ENCODE measurements at regions not wholly inside any gene's neighbourhood (a gene's known extent, or its start where the extent isn't known, plus 50 kb on each side); places are given as distances from the start of the nearest gene placed in this dataset.

- peaks cover 5% of the 10 kb centered on the region for H3K9me3 ChIP-seq (ENCODE audit: low read depth)
- no peak overlapping the region for H3K4me2 ChIP-seq
- no peaks in the 10 kb centered on the region for H3K4me1 ChIP-seq
- DNase-seq (ENCODE audit: low spot score), result no peak
- Mint-ChIP-seq H3K36me3 (no peaks in the 10 kb centered on the region), H3K27me3 (ENCODE audit: insufficient read depth, low read depth) (peaks cover 2% of the 10 kb centered on the region), H3K9me3 (peaks cover 3% of the 10 kb centered on the region), H3K4me3 (no peak overlapping the region), H3K4me1 (no peaks in the 10 kb centered on the region), H3K27ac (no peak overlapping the region)
- no peak overlapping the region for H2AFZ ChIP-seq (replicated peaks)
- no peak overlapping the region for H3K9ac ChIP-seq
- no peaks in the 10 kb centered on the region for H4K20me1 ChIP-seq (ENCODE audit: low read depth)
- no peaks in the 10 kb centered on the region for H3K79me2 ChIP-seq (ENCODE audit: low read depth)
- H3F3A ChIP-seq (ENCODE audit: low read depth), result no peaks in the 10 kb centered on the region
- H3K4me3 ChIP-seq, result no peak overlapping the region
- TF ChIP-seq EZH2phosphoT487 (IDR thresholded peaks at IDR 0.05), result no peak
- no peak for TF ChIP-seq CTCF (IDR thresholded peaks at IDR 0.05)
- TF ChIP-seq EZH2 (IDR thresholded peaks at IDR 0.05), result no peak
- H3K36me3 ChIP-seq, result no peaks in the 10 kb centered on the region
- H3K27me3 ChIP-seq, result no peaks in the 10 kb centered on the region
- no peak overlapping the region for H3K27ac ChIP-seq
These were observed 549.4 kb downstream of the COL12A1 start for GRCh38 chr6:74656453-74656852.

- no peaks in the 10 kb centered on the region for H3K36me3 ChIP-seq
- H3K79me2 ChIP-seq (ENCODE audit: low read depth), result no peaks in the 10 kb centered on the region
- no peaks in the 10 kb centered on the region for H3K4me1 Mint-ChIP-seq
- no peaks in the 10 kb centered on the region for H3K9me3 Mint-ChIP-seq
- no peaks in the 10 kb centered on the region for H3K27me3 Mint-ChIP-seq (ENCODE audit: insufficient read depth, low read depth)
- H3K9ac ChIP-seq, result no peak overlapping the region
- no peaks in the 10 kb centered on the region for H3K36me3 Mint-ChIP-seq
- H4K20me1 ChIP-seq (ENCODE audit: low read depth), result no peaks in the 10 kb centered on the region
- H3K4me1 ChIP-seq, result no peaks in the 10 kb centered on the region
- H3K27me3 ChIP-seq, result no peaks in the 10 kb centered on the region
- no peaks in the 10 kb centered on the region for H3K9me3 ChIP-seq (ENCODE audit: low read depth)
- no peak overlapping the region for H3K4me3 ChIP-seq
- H3K4me2 ChIP-seq, result no peak overlapping the region
- H3K4me3 Mint-ChIP-seq, result no peak overlapping the region
- TF ChIP-seq EZH2 (IDR thresholded peaks at IDR 0.05) (no peak), EZH2phosphoT487 (IDR thresholded peaks at IDR 0.05) (no peak), CTCF (IDR thresholded peaks at IDR 0.05) (no peak)
- H3K27ac Mint-ChIP-seq, result no peak overlapping the region
- H3F3A ChIP-seq (ENCODE audit: low read depth), result no peaks in the 10 kb centered on the region
- H2AFZ ChIP-seq (replicated peaks), result no peak overlapping the region
- no peak overlapping the region for H3K27ac ChIP-seq
- no peak for DNase-seq (ENCODE audit: low spot score)
These were observed 551.6 kb downstream of the COL12A1 start for GRCh38 chr6:74654296-74654695.

- Mint-ChIP-seq H3K4me1 (no peaks in the 10 kb centered on the region), H3K9me3 (no peaks in the 10 kb centered on the region), H3K36me3 (no peaks in the 10 kb centered on the region), H3K27me3 (ENCODE audit: insufficient read depth, low read depth) (no peaks in the 10 kb centered on the region), H3K27ac (no peak overlapping the region), H3K4me3 (no peak overlapping the region)
- H3K79me2 ChIP-seq (ENCODE audit: low read depth), result no peaks in the 10 kb centered on the region
- no peak overlapping the region for H2AFZ ChIP-seq (replicated peaks)
- H3K4me3 ChIP-seq, result no peak overlapping the region
- no peak for DNase-seq (ENCODE audit: low spot score)
- H3K27me3 ChIP-seq, result no peaks in the 10 kb centered on the region
- no peaks in the 10 kb centered on the region for H3K36me3 ChIP-seq
- H3K9me3 ChIP-seq (ENCODE audit: low read depth), result no peaks in the 10 kb centered on the region
- no peak overlapping the region for H3K9ac ChIP-seq
- H3F3A ChIP-seq (ENCODE audit: low read depth), result no peaks in the 10 kb centered on the region
- no peaks in the 10 kb centered on the region for H4K20me1 ChIP-seq (ENCODE audit: low read depth)
- no peak for TF ChIP-seq CTCF (IDR thresholded peaks at IDR 0.05)
- TF ChIP-seq EZH2phosphoT487 (IDR thresholded peaks at IDR 0.05), result no peak
- no peak for TF ChIP-seq EZH2 (IDR thresholded peaks at IDR 0.05)
- no peak overlapping the region for H3K4me2 ChIP-seq
- no peak overlapping the region for H3K27ac ChIP-seq
- H3K4me1 ChIP-seq, result no peaks in the 10 kb centered on the region
These were observed 553.7 kb downstream of the COL12A1 start for GRCh38 chr6:74651948-74652842.
